Naive thymus-derived CD4-positive, alpha-beta T cell (primary cell): ENCODE measurements at regions not wholly inside any gene's neighbourhood (a gene's known extent, or its start where the extent isn't known, plus 50 kb on each side); places are given as distances from the start of the nearest gene placed in this dataset.
"Not testable (repeated sequence)": the region's sequence is repeated elsewhere in the genome, so short reads cannot be mapped to it uniquely, and the experiment has no call there.

ENCODE experiments used
- ATAC-seq: fragments of 150-1000 bp; cut with Tn5 transposase; 2 replicates; pipeline ENCODE4 v1.10.0; 2021; ENCODE audit warnings: mild to moderate bottlenecking, moderate library complexity
- CTCF ChIA-PET: fragments of 350-600 bp; sonication (Branson Sonifier 250); formaldehyde crosslinking; loops from one replicate; lab custom pipeline; 2021; ENCODE audit warnings: antibody characterized with exemption; lab: Charles Lee
- POLR2A ChIA-PET: fragments of 350-600 bp; sonication (Branson Sonifier 250); formaldehyde crosslinking; loops from one replicate; lab custom pipeline; 2021; ENCODE audit warnings: antibody characterized with exemption, inconsistent platforms; lab: Charles Lee
- DNase-seq, 9 donors: peaks; one replicate each; pipeline versions ENCODE4 v3.0.0 to v3.0.0-alpha.2; 2020 to 2022; ENCODE audit warnings: mixed read lengths in 1 of 9
- H3K27ac ChIP-seq: one replicate; pipeline ENCODE4 v1.7.0; 2013; ENCODE audit warnings: mild to moderate bottlenecking, low read depth, low read length, moderate library complexity
- H3K27me3 ChIP-seq, 2 donors: one replicate each; pipeline ENCODE4 v1.7.0; 2013; ENCODE audit warnings: low read length in 2 of 2, mild to moderate bottlenecking in 2 of 2, moderate library complexity in 2 of 2; ENCODE audit not compliant: control insufficient read depth in 2 of 2, insufficient read depth in 2 of 2
- H3K36me3 ChIP-seq, 3 experiments: 1 replicate in 2 of 3; 2 replicates in 1 of 3; pipeline ENCODE4 v1.7.0; 2013; ENCODE audit warnings: low read length in 3 of 3, mild to moderate bottlenecking in 3 of 3, moderate library complexity in 1 of 3; ENCODE audit not compliant: insufficient read depth in 3 of 3, control insufficient read depth in 2 of 3
- H3K4me1 ChIP-seq, 2 donors: one replicate each; pipeline ENCODE4 v1.7.0; 2013; ENCODE audit warnings: low read length in 2 of 2, mild to moderate bottlenecking in 2 of 2, moderate library complexity in 1 of 2; ENCODE audit not compliant: control insufficient read depth in 2 of 2, insufficient read depth in 2 of 2
- H3K4me3 ChIP-seq: 2 replicates; pipeline ENCODE4 v1.7.0; 2013; ENCODE audit warnings: mild to moderate bottlenecking, low read length
- H3K9me3 ChIP-seq, 3 experiments: 1 replicate in 2 of 3; 2 replicates in 1 of 3; pipeline ENCODE4 v1.7.0; 2013; ENCODE audit warnings: low read length in 3 of 3; ENCODE audit not compliant: control insufficient read depth in 2 of 3
- H3K27ac Mint-ChIP-seq, 9 donors: one replicate each; pipeline ENCODE4 v1.8.0; 2020 to 2022; ENCODE audit warnings: mixed read lengths in 9 of 9, mild to moderate bottlenecking in 8 of 9, moderate library complexity in 5 of 9, inconsistent platforms in 2 of 9
- H3K27me3 Mint-ChIP-seq, 5 donors: one replicate each; pipeline ENCODE4 v1.8.0; 2021 to 2022; ENCODE audit warnings: mixed read lengths in 5 of 5, mild to moderate bottlenecking in 1 of 5
- H3K36me3 Mint-ChIP-seq, 5 donors: one replicate each; pipeline ENCODE4 v1.8.0; 2020 to 2022; ENCODE audit warnings: mixed read lengths in 5 of 5, mild to moderate bottlenecking in 3 of 5, inconsistent platforms in 1 of 5
- H3K4me1 Mint-ChIP-seq, 7 donors: one replicate each; pipeline ENCODE4 v1.8.0; 2020 to 2022; ENCODE audit warnings: mixed read lengths in 7 of 7, mild to moderate bottlenecking in 3 of 7, inconsistent platforms in 1 of 7
- H3K4me3 Mint-ChIP-seq, 10 donors: one replicate each; pipeline ENCODE4 v1.8.0; 2020 to 2022; ENCODE audit warnings: mild to moderate bottlenecking in 10 of 10, mixed read lengths in 10 of 10, moderate library complexity in 6 of 10, inconsistent platforms in 2 of 10
- H3K9me3 Mint-ChIP-seq, 11 donors: one replicate each; pipeline ENCODE4 v1.8.0; 2020 to 2022; ENCODE audit warnings: mixed read lengths in 11 of 11, mild to moderate bottlenecking in 4 of 11, inconsistent platforms in 1 of 11, moderate library complexity in 1 of 11
- intact Hi-C, 2 donors: fragments of 100-400 bp; cut with micrococcal nuclease; formaldehyde crosslinking; loops; one replicate each; pipeline ENCODE4 v1.15.1; 2023

DNA sequence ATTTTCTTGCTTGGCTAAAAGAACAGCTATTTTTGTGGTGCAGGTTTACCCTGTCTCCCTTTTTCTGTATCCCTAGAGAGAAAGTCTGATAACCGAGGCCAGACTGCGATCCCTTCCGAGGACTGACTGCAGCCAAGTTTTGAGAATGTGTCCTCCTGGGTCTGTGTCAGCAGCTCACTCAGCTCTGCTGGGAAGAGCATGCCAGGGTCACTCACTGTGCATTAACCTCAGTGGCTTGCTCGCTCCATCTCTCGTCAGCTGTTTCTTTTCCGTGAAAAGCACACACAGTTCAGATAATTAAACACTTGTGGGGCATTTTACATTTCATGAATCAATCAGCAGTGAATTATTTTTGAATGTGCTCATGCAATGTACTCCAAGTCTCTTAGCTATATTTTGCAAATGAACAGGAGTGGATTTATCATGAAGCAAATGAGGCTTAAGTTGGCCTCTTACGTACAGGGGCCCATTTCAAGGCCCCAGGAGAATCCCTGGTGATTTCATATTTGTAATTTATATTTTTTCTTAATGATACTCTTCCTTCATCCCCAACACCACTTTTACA is 252.1 kb downstream of the SMARCA2 start:
- no peak overlapping the region for H3K4me3 ChIP-seq
- POLR2A ChIA-PET: no interaction called here
- no peak overlapping the region for H3K27ac ChIP-seq
- H3K4me3 Mint-ChIP-seq: no peak overlapping the region
- CTCF ChIA-PET: no interaction called here
- no peak overlapping the region for H3K27ac Mint-ChIP-seq
- no peak for ATAC-seq
- peaks cover 0 to 15% (median 7%) of the 10 kb centered on the region in 7 donors for H3K4me1 Mint-ChIP-seq
- H3K27me3 ChIP-seq: no peaks in the 10 kb centered on the region
- H3K36me3 Mint-ChIP-seq: peaks cover 0 to 3% (median 0%) of the 10 kb centered on the region in 5 donors
- peaks cover 0 to 21% (median 10%) of the 10 kb centered on the region in 5 donors for H3K27me3 Mint-ChIP-seq
- H3K36me3 ChIP-seq: no peaks in the 10 kb centered on the region
- H3K4me1 ChIP-seq: no peaks in the 10 kb centered on the region
- no peaks in the 10 kb centered on the region for H3K9me3 Mint-ChIP-seq
- DNase-seq: no peak
- intact Hi-C loops: no loop called here
- H3K9me3 ChIP-seq: no peaks in the 10 kb centered on the region

DNA sequence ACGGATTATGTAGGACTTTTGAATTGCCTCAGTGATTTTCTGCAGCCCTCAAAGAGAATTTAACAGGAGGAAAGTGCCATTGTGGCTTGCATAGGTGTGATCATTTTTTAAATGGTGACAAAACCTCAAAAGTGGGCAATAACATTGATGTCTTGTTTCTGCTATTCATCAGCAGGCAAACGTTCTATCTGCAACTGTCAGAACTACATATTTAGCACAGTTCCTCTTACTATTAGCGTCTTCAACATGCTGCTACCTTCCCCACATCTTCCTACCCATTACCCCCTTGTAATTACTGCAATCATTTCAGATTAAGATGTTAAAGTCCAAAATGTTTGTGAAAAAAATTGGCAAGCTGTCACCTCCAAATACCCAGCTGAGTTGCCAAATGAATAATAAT is 254.6 kb downstream of the SMARCA2 start:
- H3K4me3 ChIP-seq: no peak overlapping the region
- Mint-ChIP-seq H3K27me3 (peaks cover 0 to 21% (median 9%) of the 10 kb centered on the region in 5 donors), H3K9me3 (no peaks in the 10 kb centered on the region), H3K27ac (no peak overlapping the region), H3K4me1 (peaks cover 0 to 5% (median 0%) of the 10 kb centered on the region in 7 donors), H3K36me3 (peaks cover 0 to 3% (median 0%) of the 10 kb centered on the region in 5 donors), H3K4me3 (no peak overlapping the region)
- H3K36me3 ChIP-seq: no peaks in the 10 kb centered on the region
- H3K27me3 ChIP-seq: no peaks in the 10 kb centered on the region
- no peaks in the 10 kb centered on the region for H3K4me1 ChIP-seq
- ChIA-PET CTCF (no interaction called here), POLR2A (no interaction called here)
- no peak for ATAC-seq
- no peak overlapping the region for H3K27ac ChIP-seq
- no peaks in the 10 kb centered on the region for H3K9me3 ChIP-seq
- intact Hi-C loops: no loop called here
- no peak for DNase-seq

DNA sequence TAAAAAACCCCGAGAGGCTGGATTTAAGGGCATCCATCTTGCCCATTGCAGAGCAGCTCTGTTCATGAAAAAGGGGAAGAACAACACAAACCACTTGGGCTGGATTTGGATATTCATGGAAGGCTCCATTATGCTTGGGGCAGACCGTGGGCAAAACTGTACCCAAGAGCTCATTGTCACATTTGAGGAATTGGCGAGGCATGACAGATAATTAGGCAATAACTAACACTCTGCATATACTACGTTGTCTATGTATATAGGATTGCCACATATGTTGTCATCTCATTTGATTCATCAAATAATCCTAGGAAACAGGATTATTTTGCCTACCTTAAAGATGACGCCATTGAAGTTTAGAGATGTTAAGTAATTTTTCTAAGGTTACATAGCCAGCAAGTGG is 255.4 kb downstream of the SMARCA2 start:
- no peak for ATAC-seq
- intact Hi-C loops: no loop called here
- H3K9me3 ChIP-seq: no peaks in the 10 kb centered on the region
- POLR2A ChIA-PET: no interaction called here
- no peak overlapping the region for H3K27ac ChIP-seq
- CTCF ChIA-PET: no interaction called here
- Mint-ChIP-seq H3K4me3 (no peak overlapping the region), H3K27me3 (peaks cover 0 to 21% (median 9%) of the 10 kb centered on the region in 5 donors), H3K9me3 (no peaks in the 10 kb centered on the region), H3K36me3 (peaks cover 0 to 3% (median 0%) of the 10 kb centered on the region in 5 donors), H3K27ac (no peak overlapping the region), H3K4me1 (peaks cover 0 to 5% (median 0%) of the 10 kb centered on the region in 7 donors)
- H3K36me3 ChIP-seq: no peaks in the 10 kb centered on the region
- no peaks in the 10 kb centered on the region for H3K4me1 ChIP-seq
- H3K4me3 ChIP-seq: no peak overlapping the region
- DNase-seq: no peak
- H3K27me3 ChIP-seq: no peaks in the 10 kb centered on the region

DNA sequence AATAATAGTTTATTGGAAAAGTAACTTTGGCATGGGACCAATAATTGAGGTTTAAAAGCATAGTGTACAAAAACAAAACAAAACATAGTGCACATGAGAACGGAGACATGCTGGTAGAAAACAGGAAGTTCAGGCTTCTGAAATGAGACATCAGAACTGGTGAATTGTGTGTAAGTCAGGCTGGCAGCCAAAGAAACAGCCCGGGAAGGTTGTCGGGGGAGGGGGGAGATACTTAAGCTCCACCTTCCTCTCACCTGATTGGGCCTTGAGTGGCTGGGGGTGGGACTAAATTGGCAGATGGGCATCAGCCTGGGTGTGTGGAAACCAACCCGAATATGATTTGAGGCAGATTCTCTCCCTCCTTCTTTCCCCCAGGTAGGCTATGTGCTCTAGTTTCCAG is 256.3 kb downstream of the SMARCA2 start:
- no peak overlapping the region for H3K4me3 ChIP-seq
- Mint-ChIP-seq H3K36me3 (peaks cover 0 to 3% (median 0%) of the 10 kb centered on the region in 5 donors), H3K4me1 (peaks cover 0 to 5% (median 0%) of the 10 kb centered on the region in 7 donors), H3K9me3 (no peaks in the 10 kb centered on the region), H3K27ac (no peak overlapping the region), H3K4me3 (no peak overlapping the region), H3K27me3 (peaks cover 4 to 21% (median 6%) of the 10 kb centered on the region in 5 donors)
- intact Hi-C loops: no loop called here
- ATAC-seq (peak; percentile 40), DNase-seq (no peak)
- H3K27ac ChIP-seq: no peak overlapping the region
- no peaks in the 10 kb centered on the region for H3K27me3 ChIP-seq
- ChIA-PET CTCF (no interaction called here), POLR2A (no interaction called here)
- H3K9me3 ChIP-seq: no peaks in the 10 kb centered on the region
- H3K36me3 ChIP-seq: no peaks in the 10 kb centered on the region
- H3K4me1 ChIP-seq: no peaks in the 10 kb centered on the region

DNA sequence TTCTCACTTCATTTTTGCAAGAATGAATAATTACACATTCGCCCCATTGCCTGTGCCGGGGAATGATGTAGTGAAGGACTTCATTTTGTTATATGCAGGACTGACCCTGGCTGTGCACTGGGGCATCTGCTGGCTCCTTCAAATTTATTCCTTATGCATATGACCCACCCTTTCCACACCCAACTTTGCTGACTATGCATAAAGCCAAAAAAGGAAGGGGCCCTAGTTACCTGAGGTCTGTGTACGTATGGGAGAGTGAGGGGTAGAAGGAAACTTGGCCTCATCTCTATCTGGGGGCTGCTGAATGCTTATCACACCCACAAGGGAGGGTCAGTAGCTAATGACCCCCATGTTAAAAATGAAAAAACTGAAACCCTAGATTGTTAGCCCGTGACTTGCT is 259.6 kb downstream of the SMARCA2 start:
- no peak overlapping the region for H3K27ac ChIP-seq
- no peaks in the 10 kb centered on the region for H3K36me3 ChIP-seq
- Mint-ChIP-seq H3K27ac (no peak overlapping the region), H3K9me3 (no peaks in the 10 kb centered on the region), H3K4me3 (no peak overlapping the region), H3K27me3 (peaks cover 0 to 21% (median 7%) of the 10 kb centered on the region in 5 donors), H3K4me1 (peaks cover 0 to 5% (median 0%) of the 10 kb centered on the region in 7 donors), H3K36me3 (peaks cover 0 to 3% (median 0%) of the 10 kb centered on the region in 5 donors)
- no peak overlapping the region for H3K4me3 ChIP-seq
- DNase-seq (no peak), ATAC-seq (no peak)
- CTCF ChIA-PET: no interaction called here
- H3K4me1 ChIP-seq: no peaks in the 10 kb centered on the region
- POLR2A ChIA-PET: no interaction called here
- no peaks in the 10 kb centered on the region for H3K27me3 ChIP-seq
- no peaks in the 10 kb centered on the region for H3K9me3 ChIP-seq
- intact Hi-C loops: no loop called here

DNA sequence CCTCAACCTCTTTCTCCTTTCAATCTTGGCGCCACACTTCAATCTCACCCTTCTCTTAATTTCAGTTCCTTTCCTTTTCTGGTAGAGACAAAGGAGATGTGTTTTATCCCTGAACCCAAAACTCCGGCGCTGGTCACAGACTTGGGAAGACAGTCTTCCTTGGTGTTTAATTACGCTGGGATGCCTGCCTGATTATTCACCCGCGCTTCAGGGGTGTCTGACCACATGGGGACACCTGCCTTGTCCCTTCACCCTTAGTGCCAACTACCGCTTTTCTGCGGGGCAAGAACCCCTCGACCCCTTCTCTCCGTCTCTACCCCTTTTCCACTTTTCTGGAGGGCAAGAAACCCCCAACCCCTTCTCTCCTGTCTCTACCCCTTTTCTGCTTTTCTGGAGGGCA is 261.1 kb downstream of the SMARCA2 start:
- ATAC-seq (no peak), DNase-seq (no peak)
- CTCF ChIA-PET: no interaction called here
- peaks cover 0 to 21% (median 2%) of the 10 kb centered on the region in 5 donors for H3K27me3 Mint-ChIP-seq
- Histone ChIP-seq H3K9me3 (no peaks in the 10 kb centered on the region), H3K27me3 (no peaks in the 10 kb centered on the region), H3K4me3 (no peak overlapping the region), H3K27ac (no peak overlapping the region), H3K4me1 (no peaks in the 10 kb centered on the region), H3K36me3 (no peaks in the 10 kb centered on the region)
- H3K36me3 Mint-ChIP-seq: peaks cover 0 to under 1% (median 0%) of the 10 kb centered on the region in 5 donors
- H3K4me3 Mint-ChIP-seq: no peak overlapping the region
- no peak overlapping the region for H3K27ac Mint-ChIP-seq
- H3K9me3 Mint-ChIP-seq: no peaks in the 10 kb centered on the region
- intact Hi-C loops: no loop called here
- peaks cover 0 to 2% (median 0%) of the 10 kb centered on the region in 7 donors for H3K4me1 Mint-ChIP-seq
- POLR2A ChIA-PET: no interaction called here

DNA sequence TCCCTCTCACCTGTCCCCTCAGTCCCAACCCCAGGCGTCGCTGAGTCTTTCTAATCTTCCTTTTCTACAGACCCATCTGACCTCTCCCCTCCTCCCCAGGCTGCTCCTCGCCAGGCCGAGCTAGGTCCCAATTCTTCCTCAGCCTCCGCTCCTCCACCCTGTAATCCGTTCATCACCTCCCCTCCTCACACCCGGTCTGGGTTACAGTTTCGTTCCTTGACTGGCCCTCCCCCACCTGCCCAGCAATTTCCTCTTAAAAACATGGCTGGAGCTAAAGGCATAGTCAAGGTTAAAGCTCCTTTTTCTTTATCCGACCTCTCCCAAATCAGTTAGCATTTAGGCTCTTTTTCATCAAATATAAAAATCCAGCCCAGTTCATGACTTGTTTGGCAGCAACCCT is 262.0 kb downstream of the SMARCA2 start:
- intact Hi-C loops, H3K4me3 Mint-ChIP-seq, CTCF ChIA-PET: not testable (repeated sequence)

More for the DNA sequence above, 262.0 kb downstream of the SMARCA2 start:
- H3K27ac ChIP-seq, H3K4me1 ChIP-seq, ATAC-seq, POLR2A ChIA-PET, H3K36me3 ChIP-seq, H3K4me1 Mint-ChIP-seq, H3K27ac Mint-ChIP-seq, H3K36me3 Mint-ChIP-seq, DNase-seq, H3K9me3 Mint-ChIP-seq, H3K27me3 ChIP-seq, H3K4me3 ChIP-seq, H3K9me3 ChIP-seq: not testable (repeated sequence)
- H3K27me3 Mint-ChIP-seq: peaks cover 0 to 21% (median 0%) of the 10 kb centered on the region in 5 donors
